GM23338 (cell line): ENCODE measurements at regions not wholly inside any gene's neighbourhood (a gene's known extent, or its start where the extent isn't known, plus 50 kb on each side); places are given as distances from the start of the nearest gene placed in this dataset.
"Not testable (repeated sequence)": the region's sequence is repeated elsewhere in the genome, so short reads cannot be mapped to it uniquely, and the experiment has no call there.

ENCODE experiments used
- ATAC-seq: fragments of 200-7000 bp; cut with Tn5 transposase; 3 replicates; pipeline ENCODE4 v1.9.1; 2020
- DNase-seq: peaks from one replicate; pipeline ENCODE4 v3.0.0-alpha.2; 2015; ENCODE audit warnings: low spot score
- H2AFZ ChIP-seq: fragments of 200-600 bp; sonication (generic); 2 replicates; pipeline ENCODE4 v1.8.0; 2016; ENCODE audit warnings: antibody characterized with exemption, mild to moderate bottlenecking, moderate library complexity
- H3F3A ChIP-seq: fragments of 200-600 bp; sonication (generic); replicated peaks from 2 replicates; pipeline ENCODE4 v1.8.0; 2017; ENCODE audit warnings: antibody characterized with exemption, mixed run types, low read depth
- H3K27ac ChIP-seq: fragments of 200-600 bp; sonication (generic); 2 replicates; pipeline ENCODE4 v1.6.1; 2016; ENCODE audit warnings: low read depth
- H3K27me3 ChIP-seq: fragments of 200-600 bp; sonication (generic); 2 replicates; pipeline ENCODE4 v1.8.0; 2016; ENCODE audit warnings: mild to moderate bottlenecking, mixed run types, moderate library complexity; ENCODE audit not compliant: insufficient read depth
- H3K36me3 ChIP-seq: fragments of 200-600 bp; sonication (generic); 2 replicates; pipeline ENCODE4 v1.8.0; 2016; ENCODE audit warnings: mild to moderate bottlenecking; ENCODE audit not compliant: insufficient read depth
- H3K4me1 ChIP-seq: fragments of 200-600 bp; sonication (generic); 2 replicates; pipeline ENCODE4 v1.8.0; 2016; ENCODE audit warnings: mild to moderate bottlenecking, moderate library complexity; ENCODE audit not compliant: insufficient read depth
- H3K4me2 ChIP-seq: fragments of 200-600 bp; sonication (generic); 2 replicates; pipeline ENCODE4 v1.7.1; 2017; ENCODE audit warnings: mixed run types
- H3K4me3 ChIP-seq: fragments of 200-600 bp; sonication (generic); 2 replicates; pipeline ENCODE4 v1.6.1; 2016; ENCODE audit warnings: mixed run types
- H3K79me2 ChIP-seq: fragments of 200-600 bp; sonication (generic); replicated peaks from 2 replicates; pipeline ENCODE4 v1.8.0; 2017; ENCODE audit warnings: mild to moderate bottlenecking; ENCODE audit not compliant: insufficient read depth
- H3K9me2 ChIP-seq: fragments of 200-600 bp; sonication (generic); 2 replicates; pipeline ENCODE4 v1.8.0; 2017; ENCODE audit not compliant: insufficient read depth
- H4K20me1 ChIP-seq: fragments of 200-600 bp; sonication (generic); replicated peaks from 2 replicates; pipeline ENCODE4 v1.8.0; 2017; ENCODE audit warnings: mild to moderate bottlenecking; ENCODE audit not compliant: insufficient read depth
- H3K27ac Mint-ChIP-seq: 2 replicates; pipeline ENCODE4 v1.8.0; 2020; ENCODE audit warnings: inconsistent platforms, mild to moderate bottlenecking, moderate library complexity, mixed read lengths
- H3K27me3 Mint-ChIP-seq: 3 replicates; pipeline ENCODE4 v1.8.0; 2022; ENCODE audit warnings: low read depth, mild to moderate bottlenecking, moderate library complexity, mixed read lengths, inconsistent platforms; ENCODE audit not compliant: insufficient read depth, poor library complexity
- H3K36me3 Mint-ChIP-seq: 3 replicates; pipeline ENCODE4 v1.8.0; 2021; ENCODE audit warnings: low read depth, mild to moderate bottlenecking, inconsistent platforms, moderate library complexity, mixed read lengths
- H3K4me1 Mint-ChIP-seq: 3 replicates; pipeline ENCODE4 v1.8.0; 2020; ENCODE audit warnings: mild to moderate bottlenecking, inconsistent platforms, mixed read lengths
- H3K4me3 Mint-ChIP-seq: 3 replicates; pipeline ENCODE4 v1.8.0; 2021; ENCODE audit warnings: moderate library complexity, mild to moderate bottlenecking, inconsistent platforms, mixed read lengths
- H3K9me3 Mint-ChIP-seq: 3 replicates; pipeline ENCODE4 v1.8.0; 2020; ENCODE audit warnings: moderate library complexity, mild to moderate bottlenecking, inconsistent platforms, mixed read lengths
- CREB1 ChIP-seq: fragments of 250-450 bp; sonication (Bioruptor Pico); IDR thresholded peaks from 2 replicates; pipeline ENCODE4 v1.5.0; 2020; ENCODE audit warnings: low read depth, mild to moderate bottlenecking, moderate library complexity
- JUNB ChIP-seq: IDR thresholded peaks from one replicate; pipeline ENCODE4 v1.6.1; 2016; ENCODE audit warnings: antibody characterized with exemption; ENCODE audit not compliant: unreplicated experiment
- POLR2AphosphoS5 ChIP-seq: IDR thresholded peaks from 2 replicates; pipeline ENCODE4 v1.6.1; 2016; ENCODE audit warnings: antibody characterized with exemption, low read depth
- ZNF114 ChIP-seq: fragments of 250-450 bp; sonication (Bioruptor Pico); IDR thresholded peaks from 2 replicates; pipeline ENCODE4 v1.5.0; 2020; ENCODE audit warnings: mild to moderate bottlenecking, moderate library complexity
- TF ChIP-seq, protein P1 (sequence below), 2 experiments: fragments of 200-600 bp in 1 of 2; sonication (generic) in 1 of 2; conservative IDR thresholded peaks; 2 replicates each; pipeline versions ENCODE4 v1.5.1 to v1.6.1; 2016 to 2017; ENCODE audit warnings: antibody characterized with exemption in 2 of 2, low read depth in 2 of 2, mild to moderate bottlenecking in 2 of 2, moderate library complexity in 1 of 2
- TF ChIP-seq, protein P2 (sequence below): IDR thresholded peaks from 2 replicates; pipeline ENCODE4 v1.6.1; 2016; ENCODE audit warnings: antibody characterized with exemption

DNA sequence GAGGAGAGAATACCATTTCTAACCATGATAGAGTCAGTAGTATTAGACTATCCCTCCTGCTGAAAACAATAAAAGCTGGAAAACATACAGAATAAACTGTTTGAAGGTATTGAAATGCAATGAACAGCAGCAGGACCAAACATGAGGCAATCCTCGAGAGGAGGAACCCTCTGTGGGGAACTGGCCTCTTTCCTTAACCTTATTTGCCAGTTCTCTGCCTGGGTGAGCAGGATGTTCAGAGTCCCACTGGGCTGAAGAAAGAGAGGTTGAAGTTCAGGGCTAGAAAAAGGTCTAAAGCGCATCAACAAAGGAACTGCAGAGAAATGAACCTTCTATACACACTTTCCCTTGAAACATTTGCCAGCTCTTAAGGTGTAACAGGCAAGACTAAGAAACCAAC, 79.8 kb upstream of the FHL2 start (continued):
- TF ChIP-seq, protein P1, sequence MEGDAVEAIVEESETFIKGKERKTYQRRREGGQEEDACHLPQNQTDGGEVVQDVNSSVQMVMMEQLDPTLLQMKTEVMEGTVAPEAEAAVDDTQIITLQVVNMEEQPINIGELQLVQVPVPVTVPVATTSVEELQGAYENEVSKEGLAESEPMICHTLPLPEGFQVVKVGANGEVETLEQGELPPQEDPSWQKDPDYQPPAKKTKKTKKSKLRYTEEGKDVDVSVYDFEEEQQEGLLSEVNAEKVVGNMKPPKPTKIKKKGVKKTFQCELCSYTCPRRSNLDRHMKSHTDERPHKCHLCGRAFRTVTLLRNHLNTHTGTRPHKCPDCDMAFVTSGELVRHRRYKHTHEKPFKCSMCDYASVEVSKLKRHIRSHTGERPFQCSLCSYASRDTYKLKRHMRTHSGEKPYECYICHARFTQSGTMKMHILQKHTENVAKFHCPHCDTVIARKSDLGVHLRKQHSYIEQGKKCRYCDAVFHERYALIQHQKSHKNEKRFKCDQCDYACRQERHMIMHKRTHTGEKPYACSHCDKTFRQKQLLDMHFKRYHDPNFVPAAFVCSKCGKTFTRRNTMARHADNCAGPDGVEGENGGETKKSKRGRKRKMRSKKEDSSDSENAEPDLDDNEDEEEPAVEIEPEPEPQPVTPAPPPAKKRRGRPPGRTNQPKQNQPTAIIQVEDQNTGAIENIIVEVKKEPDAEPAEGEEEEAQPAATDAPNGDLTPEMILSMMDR (conservative IDR thresholded peaks at IDR 0.05; ENCODE audit: low read depth in 2 of 2) = no peak

DNA sequence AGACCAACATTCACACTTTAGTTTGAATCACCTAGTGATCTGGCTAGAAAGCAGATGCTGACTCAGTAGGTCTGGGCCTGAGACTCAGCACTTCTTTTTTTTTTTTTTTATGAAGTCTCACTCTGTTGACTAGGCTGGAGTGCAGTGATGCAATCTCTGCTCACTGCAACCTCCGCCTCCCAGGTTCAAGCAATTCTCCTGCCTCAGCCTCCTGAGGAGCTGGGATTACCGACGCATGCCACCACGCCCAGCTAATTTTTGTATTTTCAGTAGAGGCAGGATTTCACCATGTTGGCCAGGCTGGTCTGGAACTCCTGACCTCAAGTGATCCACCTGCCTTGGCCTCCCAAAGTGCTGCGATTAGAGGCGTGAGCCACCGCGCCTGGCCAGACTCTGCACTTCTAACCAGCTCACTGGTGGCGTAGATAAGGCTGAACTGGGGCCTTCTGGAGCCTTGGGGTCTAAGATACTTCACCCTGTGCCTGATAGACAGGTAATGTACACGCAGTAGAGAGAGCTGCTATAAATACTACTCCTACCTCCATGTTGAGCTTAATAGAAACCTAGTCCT, 78.3 kb upstream of the FHL2 start:
- not testable (repeated sequence) for H3K4me1 Mint-ChIP-seq, H3K36me3 Mint-ChIP-seq, H4K20me1 ChIP-seq, H3K27ac Mint-ChIP-seq, H3K27me3 Mint-ChIP-seq, H3K27me3 ChIP-seq, H3K4me2 ChIP-seq, H3K27ac ChIP-seq, H3K4me1 ChIP-seq, H2AFZ ChIP-seq, H3K9me3 Mint-ChIP-seq, DNase-seq, H3K4me3 ChIP-seq, H3K36me3 ChIP-seq, H3F3A ChIP-seq, ATAC-seq, H3K4me3 Mint-ChIP-seq, H3K79me2 ChIP-seq, H3K9me2 ChIP-seq

DNA sequence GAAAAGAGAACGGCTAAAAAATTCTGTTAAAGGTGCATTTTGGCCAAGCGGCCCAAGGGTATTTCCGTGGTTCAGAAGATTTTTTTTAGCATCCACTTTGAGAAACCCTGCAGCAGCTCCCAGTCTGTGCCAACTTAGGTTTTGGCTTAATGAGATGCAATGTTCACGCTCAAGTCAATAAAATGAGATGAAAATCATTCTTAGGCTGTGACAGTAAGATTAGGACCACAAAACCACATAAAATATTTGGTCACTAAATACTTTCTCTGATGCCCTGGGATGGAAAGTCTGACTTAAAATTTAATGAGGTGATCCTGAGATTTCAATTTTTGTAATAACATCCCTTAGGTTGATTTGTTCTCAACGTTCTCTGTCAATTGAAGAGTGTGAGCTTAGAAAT, 74.2 kb upstream of the FHL2 start:
- Histone ChIP-seq H2AFZ (no peak overlapping the region), H3K9me2 (0 out of 2 replicates have a peak, but pooled peaks cover 4% of the 10 kb centered on the region), H3K79me2 (no peaks in the 10 kb centered on the region), H3K27ac (no peak overlapping the region), H3K36me3 (no peaks in the 10 kb centered on the region), H3F3A (no peaks in the 10 kb centered on the region), H3K4me2 (no peak overlapping the region), H3K27me3 (no peaks in the 10 kb centered on the region), H3K4me3 (no peak overlapping the region), H3K4me1 (peaks cover 9% of the 10 kb centered on the region), H4K20me1 (no peaks in the 10 kb centered on the region)
- Mint-ChIP-seq H3K36me3 (no peaks in the 10 kb centered on the region), H3K4me3 (no peak overlapping the region), H3K9me3 (no peaks in the 10 kb centered on the region), H3K4me1 (peaks cover 14% of the 10 kb centered on the region), H3K27ac (no peak overlapping the region), H3K27me3 (peaks cover 8% of the 10 kb centered on the region)
- DNase-seq = no peak
- no peak for TF ChIP-seq JUNB
- TF ChIP-seq POLR2AphosphoS5 = no peak
- TF ChIP-seq ZNF114 = no peak
- TF ChIP-seq, protein P2, sequence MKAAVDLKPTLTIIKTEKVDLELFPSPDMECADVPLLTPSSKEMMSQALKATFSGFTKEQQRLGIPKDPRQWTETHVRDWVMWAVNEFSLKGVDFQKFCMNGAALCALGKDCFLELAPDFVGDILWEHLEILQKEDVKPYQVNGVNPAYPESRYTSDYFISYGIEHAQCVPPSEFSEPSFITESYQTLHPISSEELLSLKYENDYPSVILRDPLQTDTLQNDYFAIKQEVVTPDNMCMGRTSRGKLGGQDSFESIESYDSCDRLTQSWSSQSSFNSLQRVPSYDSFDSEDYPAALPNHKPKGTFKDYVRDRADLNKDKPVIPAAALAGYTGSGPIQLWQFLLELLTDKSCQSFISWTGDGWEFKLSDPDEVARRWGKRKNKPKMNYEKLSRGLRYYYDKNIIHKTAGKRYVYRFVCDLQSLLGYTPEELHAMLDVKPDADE = no peak
- no peak for TF ChIP-seq CREB1 (CRISPR knock-in tag)
- TF ChIP-seq, protein P1 (conservative IDR thresholded peaks at IDR 0.05; ENCODE audit: low read depth in 2 of 2) = no peak
- no peak for ATAC-seq
